GM19324 (cell line): ENCODE measurements at regions not wholly inside any gene's neighbourhood (a gene's known extent, or its start where the extent isn't known, plus 50 kb on each side); places are given as distances from the start of the nearest gene placed in this dataset.

Source experiments
- ATAC-seq: cut with Tn5 transposase; IDR thresholded peaks from one replicate; pipeline ENCODE4 v1.9.1; 2021; ENCODE audit warnings: mild to moderate bottlenecking, moderate library complexity; ENCODE audit not compliant: unreplicated experiment, low FRiP score

- ATAC-seq: no peak
These were observed 133.2 kb upstream of the SOX9 start for GRCh38 chr17:71987634-71988033.

- no peak for ATAC-seq
These were observed 131.7 kb upstream of the SOX9 start for GRCh38 chr17:71989117-71989516.

DNA sequence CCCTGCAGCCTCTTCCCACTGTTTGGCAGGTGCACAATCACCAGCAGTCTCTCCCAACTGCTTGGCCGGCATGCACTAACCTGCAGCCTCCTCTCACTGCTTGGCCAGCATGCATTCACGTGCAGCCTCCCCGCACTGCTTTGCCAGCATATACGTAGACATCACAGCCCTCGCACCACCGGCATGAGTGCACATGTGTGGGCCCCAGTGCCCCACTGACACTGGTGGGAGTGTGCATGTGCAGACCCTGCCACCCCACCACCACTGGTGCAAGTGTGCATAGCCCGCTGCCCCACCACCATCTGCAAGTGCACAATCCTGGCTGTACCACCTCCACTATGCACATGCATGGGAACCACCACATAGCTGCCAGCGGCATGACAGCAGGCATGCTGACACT, 127.5 kb upstream of the SOX9 start:
- no peak for ATAC-seq

- no peak for ATAC-seq
These were observed 125.2 kb upstream of the SOX9 start for GRCh38 chr17:71995590-71995989.

- ATAC-seq: no peak
These were observed 116.8 kb upstream of the SOX9 start for GRCh38 chr17:72004011-72004427.

DNA sequence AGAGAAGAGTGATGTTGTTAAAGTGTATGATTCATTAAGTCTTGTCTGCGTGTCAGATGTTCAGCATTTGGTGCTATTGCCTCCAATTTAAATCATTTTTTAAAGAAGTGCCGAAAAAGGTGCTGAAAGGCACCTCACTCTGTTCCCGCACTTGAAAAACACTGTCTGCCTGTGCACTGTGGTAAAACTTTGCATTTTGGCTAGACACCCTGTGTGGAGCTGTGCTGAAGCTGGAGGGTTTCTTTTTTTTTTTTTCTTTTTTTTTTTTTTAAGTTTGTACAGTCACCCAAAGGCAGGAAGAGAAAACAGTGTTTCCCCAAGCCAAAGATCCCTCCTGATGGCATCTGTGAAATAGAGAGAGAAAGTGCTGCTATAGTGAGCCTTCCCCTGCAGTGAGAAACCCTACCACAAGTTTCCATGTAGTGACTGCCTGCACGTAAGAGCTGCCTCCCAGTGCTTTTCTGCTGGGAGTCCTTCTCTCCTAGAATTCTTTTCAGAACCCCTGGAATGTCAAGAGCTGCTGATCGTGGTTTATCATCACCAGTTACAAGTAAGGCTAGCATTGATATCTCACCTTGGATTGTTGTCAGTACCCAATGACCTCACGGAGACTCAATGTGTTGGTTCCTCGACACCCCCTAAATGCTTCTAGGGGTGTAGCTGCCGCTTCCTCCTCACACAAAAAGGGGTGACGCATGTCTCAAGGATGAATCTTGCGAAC, 116.0 kb upstream of the SOX9 start:
- ATAC-seq: peak; percentile 61

- ATAC-seq: peak; percentile 38
These were observed 115.3 kb upstream of the SOX9 start for GRCh38 chr17:72005332-72006163.

- no peak for ATAC-seq
These were observed 112.5 kb upstream of the SOX9 start for GRCh38 chr17:72008236-72008876.

DNA sequence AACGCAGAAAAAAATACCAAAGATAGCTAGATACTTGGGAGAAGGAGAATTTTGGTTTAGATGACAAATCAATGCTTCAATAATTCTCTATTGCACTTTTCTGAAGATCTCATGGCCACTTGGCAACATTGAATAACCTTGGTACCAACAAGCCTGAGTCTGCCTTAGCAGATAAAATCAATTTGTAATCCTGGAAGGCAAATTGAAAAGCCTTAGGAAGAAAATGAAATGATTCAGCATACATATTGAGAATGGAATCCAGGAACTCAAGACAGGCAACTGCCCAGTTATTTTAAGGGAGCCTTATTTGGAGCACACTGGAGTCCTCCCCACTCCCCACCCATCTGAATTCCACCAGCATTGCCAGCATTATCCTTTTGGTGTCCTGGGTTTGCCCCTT, 109.3 kb upstream of the SOX9 start:
- ATAC-seq: no peak

GRCh38 chr17:72021417-72022041, 99.3 kb upstream of the SOX9 start:
- no peak for ATAC-seq

DNA sequence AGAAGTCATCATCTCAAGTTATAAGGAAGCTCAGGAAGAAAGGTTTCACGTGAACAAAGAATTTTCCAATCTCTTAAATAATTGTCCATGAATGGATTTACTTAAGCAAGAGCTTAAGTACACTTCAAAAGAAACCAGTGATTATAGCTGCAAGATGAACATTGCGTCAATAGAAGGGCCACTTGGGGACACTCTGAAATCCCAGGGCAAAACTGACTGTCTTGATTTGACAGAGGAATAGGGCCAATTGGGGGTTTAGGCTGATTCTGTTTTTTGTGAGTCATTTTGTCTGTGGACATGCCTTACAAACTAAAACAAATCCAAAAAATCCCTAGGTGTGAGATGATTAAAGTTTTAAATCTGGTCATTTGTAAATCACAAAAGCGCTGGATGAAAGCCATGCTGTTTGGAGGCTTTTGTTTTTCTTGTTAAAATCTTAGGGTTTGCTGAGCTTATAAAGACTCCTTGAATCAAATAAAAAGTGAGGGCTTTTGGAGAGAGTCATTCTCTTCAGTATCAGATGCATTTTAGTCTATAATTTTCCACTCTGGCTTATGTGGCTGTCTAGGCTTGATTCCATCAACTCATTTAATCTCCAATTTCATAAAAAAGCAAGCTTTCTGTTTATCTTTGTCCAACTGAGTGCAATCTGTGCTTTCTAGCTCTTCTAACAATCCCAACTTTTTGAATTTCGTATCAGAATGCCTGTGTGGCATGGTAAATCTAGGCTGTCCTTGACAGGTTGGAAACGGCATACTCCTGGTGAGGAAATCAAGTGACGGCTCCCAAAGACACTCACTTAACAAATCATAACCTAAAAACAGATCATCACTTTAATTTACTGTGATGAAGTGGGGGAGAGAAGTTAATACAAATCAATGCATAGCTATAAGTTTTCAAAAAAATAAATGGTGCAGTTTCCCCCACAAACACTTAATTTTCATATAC, 98.2 kb upstream of the SOX9 start:
- no peak for ATAC-seq

GRCh38 chr17:72024457-72024856, 96.4 kb upstream of the SOX9 start:
- ATAC-seq: no peak

- ATAC-seq: no peak
These were observed 95.7 kb upstream of the SOX9 start for GRCh38 chr17:72025113-72025512.

- peak; percentile 83 for ATAC-seq
These were observed 90.5 kb upstream of the SOX9 start for GRCh38 chr17:72030067-72030899.

DNA sequence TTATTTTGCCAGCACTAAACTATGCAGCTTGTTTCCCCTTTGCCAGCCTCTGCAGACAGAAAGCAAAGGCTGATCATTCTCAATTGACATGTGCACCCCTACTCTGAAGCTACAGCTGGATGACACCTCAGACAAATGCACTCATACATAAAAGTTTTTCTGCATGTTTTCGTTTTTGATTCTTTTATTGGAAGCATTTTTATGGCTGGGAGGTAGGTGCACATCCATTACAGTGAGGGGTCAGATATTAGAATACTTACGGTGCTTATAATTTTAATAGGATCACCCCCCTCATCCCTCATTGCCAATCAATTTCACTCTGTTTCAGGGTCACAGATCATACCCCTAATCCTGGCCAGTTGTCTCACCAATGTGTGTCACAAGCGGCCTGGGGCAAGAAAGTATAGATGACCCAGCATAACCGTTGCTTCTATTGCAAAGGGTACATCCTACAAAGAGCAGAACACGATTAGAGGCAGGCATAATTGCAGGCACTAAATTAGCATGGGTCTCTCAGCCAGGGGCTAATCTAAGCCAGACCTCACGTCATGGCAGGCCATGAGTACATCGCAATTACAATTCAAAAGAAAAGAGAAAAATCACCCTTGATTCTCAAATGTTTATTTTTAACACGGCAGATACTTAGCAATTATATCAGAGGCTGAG, 89.5 kb upstream of the SOX9 start:
- no peak for ATAC-seq

- no peak for ATAC-seq
These were observed 87.5 kb upstream of the SOX9 start for GRCh38 chr17:72033334-72033733.

DNA sequence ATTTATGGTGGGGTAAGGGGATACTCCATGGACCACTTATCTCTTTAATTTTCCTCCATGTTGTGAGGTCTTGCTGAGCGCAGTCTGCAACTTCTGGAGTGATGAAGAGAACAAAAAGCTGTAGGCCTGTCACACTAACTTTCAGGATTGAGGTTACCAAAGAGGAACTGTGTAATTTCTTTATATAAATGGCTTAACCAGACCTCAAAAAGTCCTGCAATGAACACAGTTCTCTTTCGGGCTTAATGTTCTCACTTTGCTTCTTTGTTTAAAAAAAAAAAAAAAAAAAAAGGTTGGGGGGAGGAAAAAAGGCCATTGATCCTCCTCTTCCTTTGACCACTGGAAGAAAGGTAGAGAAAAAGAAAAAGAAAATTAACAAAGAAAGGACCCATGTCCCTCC, 86.8 kb upstream of the SOX9 start:
- ATAC-seq: no peak

DNA sequence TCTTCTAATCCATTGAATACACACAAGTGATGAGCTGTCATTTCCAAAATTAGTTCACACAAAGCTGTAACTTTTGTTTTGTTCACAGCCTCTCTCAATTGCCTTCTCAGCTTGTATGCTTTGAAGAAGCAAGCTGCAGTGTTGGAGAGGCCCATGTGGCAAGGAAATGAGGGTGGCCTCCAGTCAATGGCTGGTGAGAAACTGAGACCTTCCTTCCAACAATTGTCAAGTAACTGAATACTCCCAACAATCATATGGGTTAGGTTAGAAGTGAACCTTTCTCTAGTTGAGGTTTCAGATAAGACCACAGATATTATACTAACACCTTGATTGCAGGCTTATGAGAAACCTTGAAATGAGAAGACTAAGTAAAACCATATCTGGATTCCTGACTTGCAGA, 82.4 kb upstream of the SOX9 start:
- no peak for ATAC-seq

DNA sequence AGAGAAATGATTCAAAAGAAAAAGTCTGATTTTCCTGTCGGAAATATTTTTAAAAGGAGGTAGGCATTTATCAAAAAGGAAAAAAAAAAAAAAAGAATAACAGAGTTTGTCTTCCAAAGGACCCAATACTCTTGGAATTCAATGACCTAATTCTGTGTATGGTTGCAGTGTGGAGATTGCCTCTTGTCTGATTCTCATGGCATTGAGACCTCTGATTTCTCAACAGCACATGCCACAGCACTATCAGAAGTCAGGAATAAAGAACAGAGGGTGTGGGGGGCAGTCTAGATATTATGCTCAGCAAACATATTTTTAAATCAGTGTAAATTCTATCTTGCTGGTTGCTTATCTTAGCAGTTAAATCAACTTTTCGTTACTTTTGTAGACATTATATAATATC, 81.3 kb upstream of the SOX9 start:
- ATAC-seq: no peak
